GM20000 (cell line): ENCODE measurements at regions not wholly inside any gene's neighbourhood (a gene's known extent, or its start where the extent isn't known, plus 50 kb on each side); places are given as distances from the start of the nearest gene placed in this dataset.

Experiments
- DNase-seq: peaks from one replicate; pipeline ENCODE4 v3.0.0; 2012; ENCODE audit warnings: low spot score
- CTCF ChIP-seq: IDR thresholded peaks from 2 replicates; pipeline ENCODE4 v1.5.1; 2012; ENCODE audit warnings: mild to moderate bottlenecking, control low read depth; ENCODE audit errors: extremely low read depth, missing control alignments

- DNase-seq = peak; percentile 87
- TF ChIP-seq CTCF = peak; percentile 74
Observed at GRCh38 chr2:191758518-191759507, 80.9 kb downstream of the NABP1 start.

DNA sequence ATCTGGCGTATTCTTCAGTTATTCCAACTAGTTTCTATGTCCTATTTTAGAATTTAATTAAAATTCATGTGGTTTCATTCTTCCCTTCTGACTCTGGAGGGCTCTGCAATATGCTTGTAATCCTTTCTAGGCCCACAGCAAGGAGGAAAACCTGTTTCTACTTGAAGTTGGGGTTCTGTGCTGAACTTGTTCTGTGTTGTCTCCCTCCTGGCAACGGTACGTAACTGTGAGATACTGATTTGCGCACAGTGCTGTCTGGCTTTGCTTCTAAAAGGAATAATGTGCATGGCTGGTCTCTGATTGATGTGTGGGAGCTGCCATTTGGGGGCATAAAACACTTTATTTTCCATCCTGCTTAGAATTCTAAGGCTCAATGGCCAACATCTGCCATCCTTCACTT lies 81.7 kb downstream of the NABP1 start:
- no peak for DNase-seq
- TF ChIP-seq CTCF = no peak

GRCh38 chr2:191760655-191761262 lies 82.8 kb downstream of the NABP1 start:
- DNase-seq = no peak
- no peak for TF ChIP-seq CTCF

DNA sequence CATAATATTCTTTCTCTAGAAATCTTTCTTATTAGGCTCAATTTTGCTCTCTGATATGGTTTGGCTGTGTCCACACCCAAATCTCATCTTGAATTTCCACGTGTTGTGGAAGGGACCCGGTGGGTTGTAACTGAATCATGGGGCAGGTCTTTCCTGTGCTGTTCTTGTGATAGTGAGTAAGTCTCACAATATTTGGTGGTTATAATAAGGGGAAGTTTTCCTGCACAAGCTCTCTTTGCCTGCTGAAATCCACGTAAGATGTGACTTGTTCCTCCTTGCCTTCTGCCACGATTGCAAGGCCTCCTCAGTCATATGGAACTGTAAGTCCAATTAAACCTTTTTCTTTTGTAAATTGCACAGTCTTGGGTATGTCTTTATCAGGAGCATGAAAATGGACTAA lies 73.8 kb downstream of the CAVIN2 start:
- TF ChIP-seq CTCF = no peak
- no peak for DNase-seq

GRCh38 chr2:191777351-191777750 lies 69.5 kb downstream of the CAVIN2 start:
- no peak for TF ChIP-seq CTCF
- DNase-seq = no peak

DNA sequence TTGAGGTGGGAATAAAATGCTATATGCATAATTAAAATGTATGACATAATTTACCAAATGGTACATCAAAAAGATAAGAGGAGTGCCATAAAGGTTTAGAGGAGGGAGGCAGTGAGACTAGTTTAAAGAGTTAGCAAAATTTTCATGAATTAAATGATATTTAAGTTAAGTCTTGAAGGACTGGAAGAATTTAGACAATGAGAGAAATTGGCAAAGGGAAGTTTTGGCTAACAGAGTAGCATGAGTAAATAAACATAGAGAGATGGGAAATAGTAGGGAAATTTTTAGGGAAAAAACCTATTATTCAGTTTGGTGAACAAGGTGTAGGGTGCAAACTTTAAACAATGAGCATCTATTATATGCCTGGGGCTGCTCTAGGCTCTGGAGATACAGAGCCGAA lies 68.8 kb downstream of the CAVIN2 start:
- no peak for DNase-seq
- TF ChIP-seq CTCF = no peak

DNA sequence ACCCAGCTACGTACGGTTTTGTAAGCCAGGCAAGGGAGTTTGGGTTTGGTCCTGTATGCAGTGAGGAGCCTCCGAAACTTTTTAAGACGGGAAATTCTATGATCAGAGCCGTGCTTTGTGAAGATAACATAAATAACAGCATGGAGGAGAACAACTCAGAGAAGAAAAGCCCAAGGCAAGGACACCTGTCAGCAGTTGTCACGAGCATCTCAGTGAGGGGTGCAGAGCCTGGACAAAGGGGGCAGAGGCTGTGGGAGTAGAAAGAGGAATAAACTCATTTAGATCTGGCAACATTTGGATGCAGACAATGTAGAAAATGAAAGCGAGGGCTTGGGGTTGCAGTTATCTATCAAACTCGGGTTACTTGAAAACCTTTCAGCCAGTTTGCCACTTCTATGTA lies 64.5 kb downstream of the CAVIN2 start:
- TF ChIP-seq CTCF = no peak

More for the DNA sequence above, 64.5 kb downstream of the CAVIN2 start:
- DNase-seq = no peak
